ENCODE measurements at regions not wholly inside any gene's neighbourhood (a gene's known extent, or its start where the extent isn't known, plus 50 kb on each side); places are given as distances from the start of the nearest gene placed in this dataset.
A peak's percentile ranks its signal among the peaks of the same experiment; 100 is the strongest.

DNA sequence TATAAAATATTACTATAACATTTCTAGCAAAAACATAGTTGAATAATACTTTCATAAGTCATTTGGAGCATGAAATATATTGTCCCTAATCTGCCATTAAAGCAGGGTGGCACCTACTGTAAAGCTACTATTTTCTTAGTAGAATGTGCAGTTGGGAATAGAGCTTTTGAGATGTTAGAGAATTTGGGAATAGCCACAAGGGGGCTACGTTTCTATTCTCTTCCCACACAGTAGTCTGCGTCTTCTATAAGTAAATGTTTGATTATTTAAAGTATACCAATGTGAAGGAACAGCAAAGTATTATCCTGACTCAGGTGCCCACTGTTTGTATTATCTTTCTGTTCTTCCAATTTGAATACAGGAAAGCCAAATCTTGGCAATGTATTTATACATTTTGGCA, 323.2 kb upstream of the GIMD1 start:
- Histone ChIP-seq H3K27me3 (no peaks in the 10 kb centered on the region), H3K4me1 (no peaks in the 10 kb centered on the region), H3K4me3 (no peak overlapping the region), H3K9me3 (no peaks in the 10 kb centered on the region), H3K36me3 (no peaks in the 10 kb centered on the region), H3K27ac (no peak overlapping the region)
- no peak for ATAC-seq
- WGBS, 2 donors: 3 to 15% methylated on average over 2 of the region's 2 CpGs
- no peak for FAIRE-seq
- DNase-seq: no peak
- intact Hi-C loops (cut with DNase I): no loop called here
- TF ChIP-seq, protein P1, sequence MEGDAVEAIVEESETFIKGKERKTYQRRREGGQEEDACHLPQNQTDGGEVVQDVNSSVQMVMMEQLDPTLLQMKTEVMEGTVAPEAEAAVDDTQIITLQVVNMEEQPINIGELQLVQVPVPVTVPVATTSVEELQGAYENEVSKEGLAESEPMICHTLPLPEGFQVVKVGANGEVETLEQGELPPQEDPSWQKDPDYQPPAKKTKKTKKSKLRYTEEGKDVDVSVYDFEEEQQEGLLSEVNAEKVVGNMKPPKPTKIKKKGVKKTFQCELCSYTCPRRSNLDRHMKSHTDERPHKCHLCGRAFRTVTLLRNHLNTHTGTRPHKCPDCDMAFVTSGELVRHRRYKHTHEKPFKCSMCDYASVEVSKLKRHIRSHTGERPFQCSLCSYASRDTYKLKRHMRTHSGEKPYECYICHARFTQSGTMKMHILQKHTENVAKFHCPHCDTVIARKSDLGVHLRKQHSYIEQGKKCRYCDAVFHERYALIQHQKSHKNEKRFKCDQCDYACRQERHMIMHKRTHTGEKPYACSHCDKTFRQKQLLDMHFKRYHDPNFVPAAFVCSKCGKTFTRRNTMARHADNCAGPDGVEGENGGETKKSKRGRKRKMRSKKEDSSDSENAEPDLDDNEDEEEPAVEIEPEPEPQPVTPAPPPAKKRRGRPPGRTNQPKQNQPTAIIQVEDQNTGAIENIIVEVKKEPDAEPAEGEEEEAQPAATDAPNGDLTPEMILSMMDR (IDR thresholded peaks at IDR 0.05): no peak

DNA sequence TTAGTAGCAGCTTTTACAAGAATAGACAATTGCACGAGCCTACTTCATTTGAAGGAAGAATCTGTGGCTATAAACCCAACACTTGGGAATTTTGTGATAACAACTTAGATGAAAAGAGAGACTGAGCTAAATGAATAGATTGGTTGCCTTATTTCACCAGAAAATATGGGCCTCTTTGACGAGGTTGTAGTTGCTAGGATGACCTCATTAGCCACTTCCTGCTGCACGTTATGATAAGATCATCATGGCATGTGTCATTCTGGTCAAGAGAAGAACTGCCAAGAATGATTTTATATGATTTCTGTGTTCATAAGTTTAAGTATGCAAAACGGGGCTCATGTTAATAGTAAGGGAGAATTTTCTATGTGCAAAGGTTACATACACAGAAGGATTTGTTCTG, 321.9 kb upstream of the GIMD1 start:
- no peaks in the 10 kb centered on the region for H3K36me3 ChIP-seq
- intact Hi-C loops (cut with DNase I): no loop called here
- 20 to 24% methylated on average over 4 of the region's 4 CpGs for WGBS, 2 donors
- H3K9me3 ChIP-seq: no peaks in the 10 kb centered on the region
- H3K4me1 ChIP-seq: no peaks in the 10 kb centered on the region
- no peak overlapping the region for H3K27ac ChIP-seq
- ATAC-seq (no peak), FAIRE-seq (no peak), DNase-seq (no peak)
- no peak overlapping the region for H3K4me3 ChIP-seq
- TF ChIP-seq, protein P1 (IDR thresholded peaks at IDR 0.05): no peak
- no peaks in the 10 kb centered on the region for H3K27me3 ChIP-seq

DNA sequence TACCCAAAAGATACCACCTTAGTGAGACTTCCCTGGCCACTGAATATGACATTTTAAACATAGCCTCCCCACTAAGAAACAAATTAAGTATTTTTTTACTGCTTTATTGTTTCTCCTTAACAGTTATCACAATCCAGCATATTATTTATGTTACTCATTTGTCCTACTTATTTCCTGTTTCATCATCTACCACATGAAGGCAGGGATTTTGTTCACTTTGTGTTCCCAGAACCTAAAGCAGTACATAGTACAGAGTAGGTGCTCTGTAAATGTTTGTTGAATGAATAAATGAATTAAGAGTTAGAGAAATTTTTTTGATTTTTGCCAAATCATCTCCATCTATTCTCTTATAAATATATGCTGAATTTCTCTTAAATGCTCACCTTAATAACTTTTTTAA, 318.4 kb upstream of the GIMD1 start:
- Histone ChIP-seq H3K9me3 (no peaks in the 10 kb centered on the region), H3K4me3 (no peak overlapping the region), H3K27ac (no peak overlapping the region), H3K27me3 (no peaks in the 10 kb centered on the region), H3K36me3 (no peaks in the 10 kb centered on the region), H3K4me1 (no peaks in the 10 kb centered on the region)
- no peak for ATAC-seq
- TF ChIP-seq, protein P1 (IDR thresholded peaks at IDR 0.05): no peak
- intact Hi-C loops (cut with DNase I): no loop called here
- no peak for DNase-seq
- FAIRE-seq: no peak

DNA sequence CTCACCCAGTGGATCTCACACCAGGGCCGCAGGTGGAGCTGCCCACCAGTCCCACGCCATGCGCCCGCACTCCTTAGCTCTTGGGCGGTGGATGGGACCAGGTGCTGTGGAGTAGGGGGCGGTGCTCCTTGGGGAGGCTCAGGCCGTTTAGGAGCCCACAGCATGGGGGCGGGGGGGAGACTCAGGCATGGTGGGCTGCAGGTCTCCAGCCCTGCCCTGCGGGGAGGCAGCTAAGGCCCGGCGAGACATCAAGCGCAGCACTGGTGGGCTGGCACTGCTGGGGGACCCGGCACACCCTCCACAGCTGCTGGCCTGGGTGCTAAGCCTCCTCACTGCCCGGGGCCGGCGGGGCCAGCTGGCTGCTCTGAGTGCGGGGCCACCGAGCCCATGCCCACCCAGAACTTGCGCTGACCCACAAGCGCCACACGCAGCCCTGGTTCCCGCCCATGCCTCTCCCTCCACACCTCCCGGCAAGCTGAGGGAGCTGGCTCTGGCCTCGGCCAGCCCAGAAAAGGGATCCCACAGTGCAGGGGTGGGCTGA, 312.9 kb upstream of the GIMD1 start:
- DNase-seq (peak in 3 of 6 donors; percentile 19 to 66 (median 41)), FAIRE-seq (no peak), ATAC-seq (no peak)
- intact Hi-C loops (cut with DNase I): no loop called here
- Histone ChIP-seq H3K4me3 (no peak overlapping the region), H3K9me3 (no peaks in the 10 kb centered on the region), H3K36me3 (no peaks in the 10 kb centered on the region), H3K4me1 (no peaks in the 10 kb centered on the region), H3K27me3 (no peaks in the 10 kb centered on the region), H3K27ac (no peak overlapping the region)
- 76 to 86% methylated on average over 24 of the region's 24 CpGs for WGBS, 2 donors
- TF ChIP-seq, protein P1 (IDR thresholded peaks at IDR 0.05): no peak

DNA sequence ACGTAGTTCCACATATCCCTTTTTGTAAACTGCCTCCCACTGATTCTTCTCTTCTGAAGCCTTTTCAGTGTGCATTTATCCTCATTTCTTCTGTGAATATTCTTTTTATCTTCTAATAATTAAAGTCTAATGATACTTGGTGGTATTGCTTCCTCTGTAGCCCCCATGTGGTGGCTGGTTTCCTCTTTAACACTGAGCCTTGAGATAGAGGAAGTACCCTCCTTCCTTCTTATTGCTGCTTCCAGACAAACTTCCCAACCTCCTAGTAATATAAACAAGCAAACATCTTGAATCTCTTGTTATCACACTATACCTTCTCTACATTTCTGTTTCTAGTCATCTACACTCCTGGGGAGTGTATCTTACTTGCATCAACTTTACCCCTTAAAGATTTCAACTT, 310.5 kb upstream of the GIMD1 start:
- no peak for ATAC-seq
- no peaks in the 10 kb centered on the region for H3K9me3 ChIP-seq
- DNase-seq: no peak
- WGBS, 2 donors: 32 to 39% methylated on average over 1 of the region's 1 CpG
- FAIRE-seq: no peak
- H3K27ac ChIP-seq: no peak overlapping the region
- TF ChIP-seq, protein P1 (IDR thresholded peaks at IDR 0.05): no peak
- no peak overlapping the region for H3K4me3 ChIP-seq
- intact Hi-C loops (cut with DNase I): no loop called here
- H3K4me1 ChIP-seq: no peaks in the 10 kb centered on the region
- no peaks in the 10 kb centered on the region for H3K36me3 ChIP-seq
- H3K27me3 ChIP-seq: no peaks in the 10 kb centered on the region

Measured in pancreas (tissue), 10 donors.